OCI-LY1 (cell line): ENCODE measurements at regions not wholly inside any gene's neighbourhood (a gene's known extent, or its start where the extent isn't known, plus 50 kb on each side); places are given as distances from the start of the nearest gene placed in this dataset.

Source experiments
- CTCF ChIP-seq: fragments of 200-600 bp; sonication (generic), shearing (Covaris generic); IDR thresholded peaks from 2 replicates; pipeline ENCODE4 v1.5.1; 2017; ENCODE audit warnings: mild to moderate bottlenecking, antibody characterized with exemption, low read length, moderate library complexity, mixed read lengths
- EZH2 ChIP-seq: fragments of 200-600 bp; sonication (generic), shearing (Covaris generic); IDR thresholded peaks from 2 replicates; pipeline ENCODE4 v1.8.0; 2017; ENCODE audit warnings: borderline replicate concordance, mixed run types, mild to moderate bottlenecking, antibody characterized with exemption, low read length, moderate library complexity, mixed read lengths

DNA sequence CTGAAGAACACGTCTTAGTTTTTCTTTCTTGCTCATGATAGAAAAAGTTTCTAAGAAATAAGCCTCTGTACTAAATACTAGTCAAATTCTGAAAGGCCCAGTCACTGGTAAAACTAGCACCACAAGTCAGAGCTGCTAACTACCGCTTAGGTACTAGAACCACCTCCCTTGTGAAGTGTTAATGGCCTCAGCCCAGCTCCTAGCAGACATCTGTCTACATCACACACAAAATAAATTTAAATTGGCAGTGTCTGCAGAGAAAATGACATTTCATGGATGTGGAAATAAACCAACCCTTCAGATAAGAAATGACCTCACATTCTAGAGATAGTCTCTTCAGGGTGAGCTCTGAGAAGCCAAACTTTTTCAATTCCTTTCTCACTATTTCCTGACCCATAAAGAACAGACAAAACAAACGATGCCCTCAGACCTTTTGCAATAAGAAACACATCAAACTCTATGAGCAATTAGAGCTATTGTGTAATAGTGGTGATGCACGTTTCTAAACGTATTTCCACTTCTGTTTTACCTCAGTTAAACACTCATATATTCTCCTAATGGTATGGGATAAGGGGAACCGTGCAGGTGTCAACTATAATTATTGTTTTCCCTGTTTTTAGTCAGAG, 70.3 kb upstream of the DSG1 start:
- TF ChIP-seq CTCF (no peak), EZH2 (no peak)
